ENCODE measurements at regions not wholly inside any gene's neighbourhood (a gene's known extent, or its start where the extent isn't known, plus 50 kb on each side); places are given as distances from the start of the nearest gene placed in this dataset.
"Not testable (repeated sequence)": the region's sequence is repeated elsewhere in the genome, so short reads cannot be mapped to it uniquely, and the experiment has no call there.

GRCh38 chr5:99029172-99029571, 100.4 kb upstream of the CHD1 start:
- ATAC-seq (no peak), DNase-seq (no peak)
- H3K4me1 ChIP-seq = peaks cover 39% of the 10 kb centered on the region

GRCh38 chr5:99028170-99028569, 99.4 kb upstream of the CHD1 start:
- H3K27ac ChIP-seq; H3K36me3 ChIP-seq; H3K9me3 ChIP-seq; DNase-seq; H3K4me3 ChIP-seq; ATAC-seq; intact Hi-C loops (cut with DNase I); H3K27me3 ChIP-seq: not testable (repeated sequence)
- peaks cover 35% of the 10 kb centered on the region for H3K4me1 ChIP-seq

More at GRCh38 chr5:99029172-99029571, 100.4 kb upstream of the CHD1 start:
- no peak overlapping the region for H3K4me3 ChIP-seq
- no peaks in the 10 kb centered on the region for H3K27me3 ChIP-seq
- no peak for TF ChIP-seq CTCF (IDR thresholded peaks at IDR 0.05)
- no peaks in the 10 kb centered on the region for H3K9me3 ChIP-seq
- intact Hi-C loops (cut with DNase I) = no loop called here
- no peaks in the 10 kb centered on the region for H3K36me3 ChIP-seq
- no peak overlapping the region for H3K27ac ChIP-seq

- H3K27ac ChIP-seq = peak overlapping the region; percentile 61
- ATAC-seq = peak; percentile 74
- no peaks in the 10 kb centered on the region for H3K9me3 ChIP-seq
- no peak for DNase-seq
- H3K27me3 ChIP-seq = no peaks in the 10 kb centered on the region
- TF ChIP-seq CTCF (IDR thresholded peaks at IDR 0.05) = no peak
- H3K4me3 ChIP-seq = no peak overlapping the region
- intact Hi-C loops (cut with DNase I) = no loop called here
- H3K4me1 ChIP-seq = peaks cover 24% of the 10 kb centered on the region
- H3K36me3 ChIP-seq = no peaks in the 10 kb centered on the region
Measured at GRCh38 chr5:99025298-99026045, 96.7 kb upstream of the CHD1 start.

GRCh38 chr5:99023330-99023729, 94.5 kb upstream of the CHD1 start:
- DNase-seq = no peak
- intact Hi-C loops (cut with DNase I) = no loop called here
- peaks cover 24% of the 10 kb centered on the region for H3K4me1 ChIP-seq
- H3K36me3 ChIP-seq = no peaks in the 10 kb centered on the region
- no peaks in the 10 kb centered on the region for H3K9me3 ChIP-seq
- H3K4me3 ChIP-seq = no peak overlapping the region
- no peak for ATAC-seq
- H3K27ac ChIP-seq = no peak overlapping the region
- TF ChIP-seq CTCF (IDR thresholded peaks at IDR 0.05) = no peak
- H3K27me3 ChIP-seq = no peaks in the 10 kb centered on the region

- Histone ChIP-seq H3K36me3 (no peaks in the 10 kb centered on the region), H3K4me1 (peaks cover 19% of the 10 kb centered on the region), H3K27ac (no peak overlapping the region), H3K27me3 (no peaks in the 10 kb centered on the region), H3K9me3 (no peaks in the 10 kb centered on the region), H3K4me3 (no peak overlapping the region)
- TF ChIP-seq CTCF (IDR thresholded peaks at IDR 0.05) = no peak
- no peak for ATAC-seq
- intact Hi-C loops (cut with DNase I) = no loop called here
- no peak for DNase-seq
Measured at GRCh38 chr5:99022250-99022649, 93.4 kb upstream of the CHD1 start.

GRCh38 chr5:99020698-99021048, 91.9 kb upstream of the CHD1 start:
- H3K27ac ChIP-seq = no peak overlapping the region
- no peaks in the 10 kb centered on the region for H3K27me3 ChIP-seq
- peaks cover 4% of the 10 kb centered on the region for H3K4me1 ChIP-seq
- DNase-seq (no peak), ATAC-seq (no peak)
- intact Hi-C loops (cut with DNase I) = no loop called here
- H3K4me3 ChIP-seq = no peak overlapping the region
- TF ChIP-seq CTCF (IDR thresholded peaks at IDR 0.05) = no peak
- H3K9me3 ChIP-seq = no peaks in the 10 kb centered on the region
- no peaks in the 10 kb centered on the region for H3K36me3 ChIP-seq
